Activated CD4-positive, alpha-beta T cell treated with anti-CD3 and anti-CD28 coated beads, Interleukin-2, amount 10 ng/mL, durations not matched to agents 24 days and 14 days (primary cell): ENCODE measurements at regions not wholly inside any gene's neighbourhood (a gene's known extent, or its start where the extent isn't known, plus 50 kb on each side); places are given as distances from the start of the nearest gene placed in this dataset.
"Not testable (repeated sequence)": the region's sequence is repeated elsewhere in the genome, so short reads cannot be mapped to it uniquely, and the experiment has no call there.

Experiments used
- DNase-seq: peaks from one replicate; pipeline ENCODE4 v3.0.0; 2022
- H3K27ac Mint-ChIP-seq: one replicate; pipeline ENCODE4 v1.8.0; 2022; ENCODE audit warnings: mild to moderate bottlenecking, mixed read lengths
- H3K27me3 Mint-ChIP-seq: one replicate; pipeline ENCODE4 v1.8.0; 2022; ENCODE audit warnings: mixed read lengths
- H3K36me3 Mint-ChIP-seq: one replicate; pipeline ENCODE4 v1.8.0; 2022; ENCODE audit warnings: low read depth, mild to moderate bottlenecking, mixed read lengths
- H3K4me1 Mint-ChIP-seq: one replicate; pipeline ENCODE4 v1.8.0; 2021; ENCODE audit warnings: mixed read lengths
- H3K4me3 Mint-ChIP-seq: one replicate; pipeline ENCODE4 v1.8.0; 2022; ENCODE audit warnings: mild to moderate bottlenecking, moderate library complexity, mixed read lengths
- H3K9me3 Mint-ChIP-seq: one replicate; pipeline ENCODE4 v1.8.0; 2021; ENCODE audit warnings: mixed read lengths
- intact Hi-C: fragments of 100-400 bp; cut with micrococcal nuclease; formaldehyde crosslinking; loops from one replicate; pipeline ENCODE4 v1.15.1; 2023

GRCh38 chr2:20499387-20499786 is 52.5 kb downstream of the RHOB start:
- H3K4me1 Mint-ChIP-seq = no peaks in the 10 kb centered on the region
- no peak overlapping the region for H3K4me3 Mint-ChIP-seq
- intact Hi-C loops = no loop called here
- no peak overlapping the region for H3K27ac Mint-ChIP-seq
- no peaks in the 10 kb centered on the region for H3K36me3 Mint-ChIP-seq
- peaks cover 11% of the 10 kb centered on the region for H3K27me3 Mint-ChIP-seq
- no peak for DNase-seq
- no peaks in the 10 kb centered on the region for H3K9me3 Mint-ChIP-seq

- peaks cover 4% of the 10 kb centered on the region for H3K4me1 Mint-ChIP-seq
- no peak overlapping the region for H3K4me3 Mint-ChIP-seq
- no peaks in the 10 kb centered on the region for H3K36me3 Mint-ChIP-seq
- intact Hi-C loops = no loop called here
- no peaks in the 10 kb centered on the region for H3K9me3 Mint-ChIP-seq
- H3K27ac Mint-ChIP-seq = no peak overlapping the region
- H3K27me3 Mint-ChIP-seq = peaks cover 11% of the 10 kb centered on the region
- no peak for DNase-seq
Observed at GRCh38 chr2:20501974-20502373, 55.1 kb downstream of the RHOB start.

GRCh38 chr2:20502496-20502895 is 55.6 kb downstream of the RHOB start:
- not testable (repeated sequence) for H3K4me3 Mint-ChIP-seq

GRCh38 chr2:20504174-20504573 is 57.3 kb downstream of the RHOB start:
- Mint-ChIP-seq H3K4me3 (no peak overlapping the region), H3K36me3 (no peaks in the 10 kb centered on the region), H3K4me1 (peaks cover 5% of the 10 kb centered on the region), H3K9me3 (no peaks in the 10 kb centered on the region), H3K27ac (no peak overlapping the region), H3K27me3 (peaks cover 11% of the 10 kb centered on the region)
- no peak for DNase-seq
- intact Hi-C loops = no loop called here

More at GRCh38 chr2:20502496-20502895, 55.6 kb downstream of the RHOB start:
- H3K4me1 Mint-ChIP-seq, DNase-seq, intact Hi-C loops, H3K9me3 Mint-ChIP-seq, H3K27ac Mint-ChIP-seq, H3K36me3 Mint-ChIP-seq: not testable (repeated sequence)
- peaks cover 11% of the 10 kb centered on the region for H3K27me3 Mint-ChIP-seq

GRCh38 chr2:20506201-20506685 is 59.4 kb downstream of the RHOB start:
- Mint-ChIP-seq H3K27me3 (peaks cover 6% of the 10 kb centered on the region), H3K9me3 (no peaks in the 10 kb centered on the region), H3K36me3 (no peaks in the 10 kb centered on the region), H3K27ac (no peak overlapping the region), H3K4me3 (no peak overlapping the region), H3K4me1 (peaks cover 5% of the 10 kb centered on the region)
- intact Hi-C loops = loop anchor here (5.0 kb wide), 1 partner anchor 49 kb away; no protein-coding TSS in a partner anchor
- DNase-seq = no peak

- no peaks in the 10 kb centered on the region for H3K9me3 Mint-ChIP-seq
- H3K4me3 Mint-ChIP-seq = no peak overlapping the region
- H3K27me3 Mint-ChIP-seq = peaks cover 3% of the 10 kb centered on the region
- intact Hi-C loops = loop anchor here (5.0 kb wide), 1 partner anchor 50 kb away; no protein-coding TSS in a partner anchor
- H3K36me3 Mint-ChIP-seq = no peaks in the 10 kb centered on the region
- no peak for DNase-seq
- H3K4me1 Mint-ChIP-seq = peaks cover 5% of the 10 kb centered on the region
- no peak overlapping the region for H3K27ac Mint-ChIP-seq
Observed at GRCh38 chr2:20507166-20507692, 60.4 kb downstream of the RHOB start.

GRCh38 chr2:20507711-20508110 is 60.8 kb downstream of the RHOB start:
- H3K4me1 Mint-ChIP-seq = peaks cover 5% of the 10 kb centered on the region
- no peak overlapping the region for H3K27ac Mint-ChIP-seq
- H3K9me3 Mint-ChIP-seq = no peaks in the 10 kb centered on the region
- H3K4me3 Mint-ChIP-seq = no peak overlapping the region
- no peaks in the 10 kb centered on the region for H3K36me3 Mint-ChIP-seq
- peaks cover 3% of the 10 kb centered on the region for H3K27me3 Mint-ChIP-seq
- no peak for DNase-seq
- intact Hi-C loops = loop anchor here (5.0 kb wide), 1 partner anchor 50 kb away; no protein-coding TSS in a partner anchor

- DNase-seq = no peak
- H3K27me3 Mint-ChIP-seq = no peaks in the 10 kb centered on the region
- no peak overlapping the region for H3K4me3 Mint-ChIP-seq
- intact Hi-C loops = loop anchor here (5.0 kb wide), 1 partner anchor 52 kb away; no protein-coding TSS in a partner anchor
- H3K36me3 Mint-ChIP-seq = no peaks in the 10 kb centered on the region
- H3K4me1 Mint-ChIP-seq = peaks cover 5% of the 10 kb centered on the region
- no peaks in the 10 kb centered on the region for H3K9me3 Mint-ChIP-seq
- no peak overlapping the region for H3K27ac Mint-ChIP-seq
Observed at GRCh38 chr2:20509301-20509769, 62.5 kb downstream of the RHOB start.

- H3K27ac Mint-ChIP-seq = no peak overlapping the region
- DNase-seq = no peak
- H3K9me3 Mint-ChIP-seq = no peaks in the 10 kb centered on the region
- H3K4me1 Mint-ChIP-seq = peaks cover 5% of the 10 kb centered on the region
- no peaks in the 10 kb centered on the region for H3K36me3 Mint-ChIP-seq
- no peaks in the 10 kb centered on the region for H3K27me3 Mint-ChIP-seq
- intact Hi-C loops = loop anchor here (5.0 kb wide), 1 partner anchor 53 kb away; no protein-coding TSS in a partner anchor
- H3K4me3 Mint-ChIP-seq = no peak overlapping the region
Observed at GRCh38 chr2:20509770-20510490, 63.1 kb downstream of the RHOB start.

- no peak overlapping the region for H3K4me3 Mint-ChIP-seq
- H3K27me3 Mint-ChIP-seq = no peaks in the 10 kb centered on the region
- H3K9me3 Mint-ChIP-seq = no peaks in the 10 kb centered on the region
- DNase-seq = no peak
- peaks cover 5% of the 10 kb centered on the region for H3K4me1 Mint-ChIP-seq
- H3K27ac Mint-ChIP-seq = no peak overlapping the region
- H3K36me3 Mint-ChIP-seq = no peaks in the 10 kb centered on the region
- intact Hi-C loops = no loop called here
Observed at GRCh38 chr2:20511130-20511529, 64.3 kb downstream of the RHOB start.

- intact Hi-C loops = no loop called here
- Mint-ChIP-seq H3K27me3 (no peaks in the 10 kb centered on the region), H3K27ac (no peak overlapping the region), H3K36me3 (no peaks in the 10 kb centered on the region), H3K4me3 (no peak overlapping the region), H3K9me3 (no peaks in the 10 kb centered on the region), H3K4me1 (peaks cover 2% of the 10 kb centered on the region)
- DNase-seq = no peak
Observed at GRCh38 chr2:20512061-20512605, 65.3 kb downstream of the RHOB start.

- no peak for DNase-seq
- Mint-ChIP-seq H3K27me3 (no peaks in the 10 kb centered on the region), H3K4me1 (peaks cover 2% of the 10 kb centered on the region), H3K9me3 (peaks cover 3% of the 10 kb centered on the region), H3K27ac (no peak overlapping the region), H3K36me3 (no peaks in the 10 kb centered on the region), H3K4me3 (no peak overlapping the region)
- intact Hi-C loops = no loop called here
Observed at GRCh38 chr2:20513946-20514345, 67.1 kb downstream of the RHOB start.

- no peak for DNase-seq
- H3K36me3 Mint-ChIP-seq = no peaks in the 10 kb centered on the region
- H3K4me1 Mint-ChIP-seq = peaks cover 2% of the 10 kb centered on the region
- H3K4me3 Mint-ChIP-seq = no peak overlapping the region
- no peaks in the 10 kb centered on the region for H3K27me3 Mint-ChIP-seq
- intact Hi-C loops = no loop called here
- H3K9me3 Mint-ChIP-seq = peaks cover 3% of the 10 kb centered on the region
- no peak overlapping the region for H3K27ac Mint-ChIP-seq
Observed at GRCh38 chr2:20514596-20515269, 67.9 kb downstream of the RHOB start.
